Endometrial microvascular endothelial cells (primary cell): ENCODE measurements at regions not wholly inside any gene's neighbourhood (a gene's known extent, or its start where the extent isn't known, plus 50 kb on each side); places are given as distances from the start of the nearest gene placed in this dataset.

ENCODE experiments used
- in situ Hi-C: cut with HindIII; loops from 2 replicates; pipeline ENCODE4 v1.10.0; 2017; ENCODE audit warnings: low sequenced_read_pairs, low pct_unique_long_range_greater_than_20kb; ENCODE audit errors: inconsistent ontology term

GRCh38 chr7:25704413-25704812 lies 447.6 kb upstream of the NFE2L3 start:
- in situ Hi-C loops = no loop called here

GRCh38 chr7:25706764-25707163 lies 445.2 kb upstream of the NFE2L3 start:
- in situ Hi-C loops = no loop called here

- in situ Hi-C loops = no loop called here
Measured at GRCh38 chr7:25707768-25708620, 444.0 kb upstream of the NFE2L3 start.

- in situ Hi-C loops = no loop called here
Measured at GRCh38 chr7:25710959-25711358, 441.0 kb upstream of the NFE2L3 start.

- in situ Hi-C loops = no loop called here
Measured at GRCh38 chr7:25711940-25712339, 440.1 kb upstream of the NFE2L3 start.

- in situ Hi-C loops = no loop called here
Measured at GRCh38 chr7:25712500-25712899, 439.5 kb upstream of the NFE2L3 start.

- in situ Hi-C loops = no loop called here
Measured at GRCh38 chr7:25714013-25714412, 438.0 kb upstream of the NFE2L3 start.

GRCh38 chr7:25716421-25716820 lies 435.6 kb upstream of the NFE2L3 start:
- in situ Hi-C loops = no loop called here

GRCh38 chr7:25718596-25718995 lies 433.4 kb upstream of the NFE2L3 start:
- in situ Hi-C loops = no loop called here

- in situ Hi-C loops = no loop called here
Measured at GRCh38 chr7:25719190-25719896, 432.7 kb upstream of the NFE2L3 start.

GRCh38 chr7:25720427-25720826 lies 431.6 kb upstream of the NFE2L3 start:
- in situ Hi-C loops = no loop called here

GRCh38 chr7:25722856-25723255 lies 429.1 kb upstream of the NFE2L3 start:
- in situ Hi-C loops = no loop called here

GRCh38 chr7:25725451-25725850 lies 426.5 kb upstream of the NFE2L3 start:
- in situ Hi-C loops = no loop called here

GRCh38 chr7:25726170-25726780 lies 425.7 kb upstream of the NFE2L3 start:
- in situ Hi-C loops = no loop called here

GRCh38 chr7:25726781-25727311 lies 425.2 kb upstream of the NFE2L3 start:
- in situ Hi-C loops = no loop called here

GRCh38 chr7:25727446-25727845 lies 424.6 kb upstream of the NFE2L3 start:
- in situ Hi-C loops = no loop called here

GRCh38 chr7:25727876-25728275 lies 424.1 kb upstream of the NFE2L3 start:
- in situ Hi-C loops = no loop called here

GRCh38 chr7:25731068-25731845 lies 420.7 kb upstream of the NFE2L3 start:
- in situ Hi-C loops = no loop called here

- in situ Hi-C loops = no loop called here
Measured at GRCh38 chr7:25731846-25732245, 420.2 kb upstream of the NFE2L3 start.
